Kidney capillary endothelial cell (primary cell): ENCODE measurements at regions not wholly inside any gene's neighbourhood (a gene's known extent, or its start where the extent isn't known, plus 50 kb on each side); places are given as distances from the start of the nearest gene placed in this dataset.
"Not testable (repeated sequence)": the region's sequence is repeated elsewhere in the genome, so short reads cannot be mapped to it uniquely, and the experiment has no call there.

Experiments
- DNase-seq: peaks from one replicate; pipeline ENCODE4 v3.0.0-alpha.2; 2018; ENCODE audit warnings: low spot score

- not testable (repeated sequence) for DNase-seq
Measured at GRCh38 chr6:114928731-114929130, 585.9 kb upstream of the HS3ST5 start.

GRCh38 chr6:114906096-114906495, 563.3 kb upstream of the HS3ST5 start:
- no peak for DNase-seq

- no peak for DNase-seq
Measured at GRCh38 chr6:114897536-114897935, 554.7 kb upstream of the HS3ST5 start.

GRCh38 chr6:114892211-114892610, 549.4 kb upstream of the HS3ST5 start:
- no peak for DNase-seq

GRCh38 chr6:114888241-114888640, 545.4 kb upstream of the HS3ST5 start:
- DNase-seq = no peak

- DNase-seq = no peak
Measured at GRCh38 chr6:114886670-114887436, 544.0 kb upstream of the HS3ST5 start.

- DNase-seq = no peak
Measured at GRCh38 chr6:114879693-114880092, 536.9 kb upstream of the HS3ST5 start.

GRCh38 chr6:114878091-114878490, 535.3 kb upstream of the HS3ST5 start:
- no peak for DNase-seq

GRCh38 chr6:114874410-114874809, 531.6 kb upstream of the HS3ST5 start:
- DNase-seq = no peak

- not testable (repeated sequence) for DNase-seq
Measured at GRCh38 chr6:114865506-114865905, 522.7 kb upstream of the HS3ST5 start.

GRCh38 chr6:114863610-114864009, 520.8 kb upstream of the HS3ST5 start:
- no peak for DNase-seq

- DNase-seq = no peak
Measured at GRCh38 chr6:114862819-114863218, 520.0 kb upstream of the HS3ST5 start.

- no peak for DNase-seq
Measured at GRCh38 chr6:114862064-114862463, 519.2 kb upstream of the HS3ST5 start.

GRCh38 chr6:114844359-114844758, 501.5 kb upstream of the HS3ST5 start:
- no peak for DNase-seq

- DNase-seq = no peak
Measured at GRCh38 chr6:114839019-114839418, 496.2 kb upstream of the HS3ST5 start.

- DNase-seq = no peak
Measured at GRCh38 chr6:114833211-114833610, 490.4 kb upstream of the HS3ST5 start.

- DNase-seq = no peak
Measured at GRCh38 chr6:114830515-114830914, 487.7 kb upstream of the HS3ST5 start.

- DNase-seq = no peak
Measured at GRCh38 chr6:114827135-114827534, 484.3 kb upstream of the HS3ST5 start.

- no peak for DNase-seq
Measured at GRCh38 chr6:114824409-114824808, 481.6 kb upstream of the HS3ST5 start.

- no peak for DNase-seq
Measured at GRCh38 chr6:114816678-114817077, 473.9 kb upstream of the HS3ST5 start.

- DNase-seq = no peak
Measured at GRCh38 chr6:114810468-114810867, 467.6 kb upstream of the HS3ST5 start.

- DNase-seq = not testable (repeated sequence)
Measured at GRCh38 chr6:114805426-114805825, 462.6 kb upstream of the HS3ST5 start.

- no peak for DNase-seq
Measured at GRCh38 chr6:114796576-114796975, 453.8 kb upstream of the HS3ST5 start.

- DNase-seq = no peak
Measured at GRCh38 chr6:114793428-114793827, 450.6 kb upstream of the HS3ST5 start.
